ENCODE measurements at regions not wholly inside any gene's neighbourhood (a gene's known extent, or its start where the extent isn't known, plus 50 kb on each side); places are given as distances from the start of the nearest gene placed in this dataset.

GRCh38 chr4:81356621-81357020, 115.1 kb downstream of the RASGEF1B start:
- H4K20me1 ChIP-seq (replicated peaks; ENCODE audit: control insufficient read depth, extremely low read depth, insufficient read depth, low read length): no peaks in the 10 kb centered on the region
- H3K4me2 ChIP-seq (ENCODE audit: insufficient read depth, low read length): no peak overlapping the region
- TF ChIP-seq MAX (IDR thresholded peaks at IDR 0.05; ENCODE audit: insufficient read depth, insufficient read length) (no peak), JUN (IDR thresholded peaks at IDR 0.05; ENCODE audit: borderline replicate concordance, insufficient read depth, insufficient read length, low read depth) (no peak), MYC (IDR thresholded peaks at IDR 0.05; ENCODE audit: low read depth, low read length) (no peak), POLR2AphosphoS5 (IDR thresholded peaks at IDR 0.05; ENCODE audit: insufficient read depth, low read depth, low read length) (no peak), EZH2 (IDR thresholded peaks at IDR 0.05; ENCODE audit: borderline replicate concordance, low read depth, low read length, severe bottlenecking) (no peak)
- dilution Hi-C loops (cut with MboI; ENCODE audit: extremely low pct_ligation_motif_present, low sequenced_read_pairs): no loop called here
- intact Hi-C loops (cut with micrococcal nuclease): no loop called here
- H3K79me2 ChIP-seq (ENCODE audit: control insufficient read depth, insufficient read depth, low read length): no peaks in the 10 kb centered on the region
- no peaks in the 10 kb centered on the region for H3K27me3 ChIP-seq (ENCODE audit: control insufficient read depth in 2 of 2, insufficient read depth in 2 of 2, low read length in 2 of 2)
- H3K9ac ChIP-seq (replicated peaks; ENCODE audit: extremely low read depth, insufficient read depth, low read length): no peak overlapping the region
- no peak overlapping the region for H2AFZ ChIP-seq (ENCODE audit: low read depth, low read length)
- DNase-seq (ENCODE audit: low read depth, low spot score) (no peak), FAIRE-seq (no peak)
- no peaks in the 10 kb centered on the region for H3K4me1 ChIP-seq (ENCODE audit: control insufficient read depth, extremely low read depth, insufficient read depth, low read length)
- H3K4me3 ChIP-seq (replicated peaks in 1 of 3; ENCODE audit: insufficient read depth in 1 of 3, low read depth in 1 of 3, low read length in 3 of 3): no peak overlapping the region
- POLR2A ChIA-PET: no interaction called here
- BruUV-seq (replicated peaks): no TSS peak
- H3K9me3 ChIP-seq (replicated peaks; ENCODE audit: control insufficient read depth, insufficient read depth, low read length): no peaks in the 10 kb centered on the region
- H3K27ac ChIP-seq (ENCODE audit: insufficient read depth, low read depth, low read length): no peak overlapping the region
- no peaks in the 10 kb centered on the region for H3K9me1 ChIP-seq (replicated peaks; ENCODE audit: control insufficient read depth, extremely low read depth, insufficient read depth, low read length)
- H3K36me3 ChIP-seq (ENCODE audit: control insufficient read depth in 2 of 2, extremely low read depth in 1 of 2, insufficient read depth in 2 of 2, low read length in 2 of 2): no peaks in the 10 kb centered on the region
- CTCF ChIA-PET: interaction anchor here (1.7 kb wide), 1 partner anchor 287 kb away, joined by 4 read pairs; no protein-coding TSS in a partner anchor

GRCh38 chr4:81355136-81355535, 116.6 kb downstream of the RASGEF1B start:
- no peak for FAIRE-seq
- Histone ChIP-seq H3K27ac (ENCODE audit: insufficient read depth, low read depth, low read length) (no peak overlapping the region), H3K27me3 (ENCODE audit: control insufficient read depth in 2 of 2, insufficient read depth in 2 of 2, low read length in 2 of 2) (no peaks in the 10 kb centered on the region), H4K20me1 (replicated peaks; ENCODE audit: control insufficient read depth, extremely low read depth, insufficient read depth, low read length) (no peaks in the 10 kb centered on the region), H3K36me3 (ENCODE audit: control insufficient read depth in 2 of 2, extremely low read depth in 1 of 2, insufficient read depth in 2 of 2, low read length in 2 of 2) (no peaks in the 10 kb centered on the region), H3K4me2 (ENCODE audit: insufficient read depth, low read length) (no peak overlapping the region), H3K4me1 (ENCODE audit: control insufficient read depth, extremely low read depth, insufficient read depth, low read length) (no peaks in the 10 kb centered on the region), H3K9ac (replicated peaks; ENCODE audit: extremely low read depth, insufficient read depth, low read length) (no peak overlapping the region), H3K9me3 (replicated peaks; ENCODE audit: control insufficient read depth, insufficient read depth, low read length) (no peaks in the 10 kb centered on the region), H3K79me2 (ENCODE audit: control insufficient read depth, insufficient read depth, low read length) (no peaks in the 10 kb centered on the region), H2AFZ (ENCODE audit: low read depth, low read length) (no peak overlapping the region), H3K4me3 (replicated peaks in 1 of 3; ENCODE audit: insufficient read depth in 1 of 3, low read depth in 1 of 3, low read length in 3 of 3) (no peak overlapping the region), H3K9me1 (replicated peaks; ENCODE audit: control insufficient read depth, extremely low read depth, insufficient read depth, low read length) (no peaks in the 10 kb centered on the region)
- DNase-seq (ENCODE audit: low read depth, low spot score): no peak
- TF ChIP-seq EZH2 (IDR thresholded peaks at IDR 0.05; ENCODE audit: borderline replicate concordance, low read depth, low read length, severe bottlenecking): no peak
- TF ChIP-seq CTCF (IDR thresholded peaks at IDR 0.05; ENCODE audit: extremely low read depth in 1 of 2, insufficient read depth in 1 of 2, low read depth in 1 of 2, low read length in 2 of 2): no peak
- no peak for TF ChIP-seq POLR2AphosphoS5 (IDR thresholded peaks at IDR 0.05; ENCODE audit: insufficient read depth, low read depth, low read length)
- no peak for TF ChIP-seq MAX (IDR thresholded peaks at IDR 0.05; ENCODE audit: insufficient read depth, insufficient read length)
- TF ChIP-seq JUN (IDR thresholded peaks at IDR 0.05; ENCODE audit: borderline replicate concordance, insufficient read depth, insufficient read length, low read depth): no peak
- TF ChIP-seq MYC (IDR thresholded peaks at IDR 0.05; ENCODE audit: low read depth, low read length): no peak
- no peak for TF ChIP-seq POLR2A (IDR thresholded peaks at IDR 0.05; ENCODE audit: low read depth, low read length)
- TF ChIP-seq GATA2 (IDR thresholded peaks at IDR 0.05; ENCODE audit: insufficient read depth, insufficient read length, low read depth, low read length): no peak
- no peak for TF ChIP-seq FOS (IDR thresholded peaks at IDR 0.05; ENCODE audit: borderline replicate concordance, insufficient read depth, low read length)
- ChIA-PET POLR2A (no interaction called here), CTCF (interaction anchor here (1.7 kb wide), 1 partner anchor 285 kb away, joined by 4 read pairs; no protein-coding TSS in a partner anchor)
- intact Hi-C loops (cut with micrococcal nuclease) (no loop called here), dilution Hi-C loops (cut with MboI; ENCODE audit: extremely low pct_ligation_motif_present, low sequenced_read_pairs) (no loop called here)
- no TSS peak for BruUV-seq (replicated peaks)
